HG02798 (cell line): ENCODE measurements at regions not wholly inside any gene's neighbourhood (a gene's known extent, or its start where the extent isn't known, plus 50 kb on each side); places are given as distances from the start of the nearest gene placed in this dataset.
"Not testable (repeated sequence)": the region's sequence is repeated elsewhere in the genome, so short reads cannot be mapped to it uniquely, and the experiment has no call there.

Source experiments
- ATAC-seq: cut with Tn5 transposase; IDR thresholded peaks from one replicate; pipeline ENCODE4 v1.9.1; 2021; ENCODE audit warnings: mild to moderate bottlenecking; ENCODE audit not compliant: unreplicated experiment, poor library complexity

DNA sequence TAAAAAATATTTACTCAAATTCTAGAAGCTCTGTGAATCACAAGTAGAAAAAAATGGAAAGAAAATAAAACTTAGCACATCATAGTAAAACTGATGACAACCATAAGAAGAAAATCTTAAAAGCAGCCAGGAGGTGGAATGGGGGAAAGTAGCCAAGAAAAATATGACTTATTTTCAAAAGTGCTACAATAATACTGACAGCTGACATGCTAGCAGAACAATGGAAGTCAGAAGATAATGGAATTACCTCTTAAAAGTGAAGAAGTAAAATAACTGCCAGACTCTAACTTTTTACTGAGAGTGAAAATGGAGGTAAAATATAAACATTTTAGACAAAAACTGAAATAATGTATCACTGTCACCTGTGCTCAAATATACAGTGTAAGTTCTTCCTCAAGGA lies 532.2 kb upstream of the SGCD start:
- ATAC-seq = no peak

DNA sequence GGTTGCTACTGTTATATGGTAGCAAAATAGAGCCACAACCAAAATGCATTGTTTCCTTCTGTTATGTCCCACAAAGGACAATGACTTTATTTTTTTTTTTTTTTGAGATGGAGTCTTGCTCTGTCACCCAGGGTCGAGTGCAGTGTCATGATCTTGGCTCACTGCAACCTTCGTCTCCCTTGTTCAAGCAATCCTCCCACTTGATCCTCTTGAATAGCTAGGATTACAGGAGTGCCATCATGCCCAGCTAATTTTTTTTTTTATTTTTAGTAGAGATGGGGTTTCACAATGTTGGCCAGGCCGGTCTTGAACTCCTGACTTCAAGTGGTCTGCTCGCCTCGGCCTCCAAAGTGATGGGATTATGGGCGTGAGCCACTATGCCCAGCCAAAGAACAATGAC lies 527.7 kb upstream of the SGCD start:
- no peak for ATAC-seq

DNA sequence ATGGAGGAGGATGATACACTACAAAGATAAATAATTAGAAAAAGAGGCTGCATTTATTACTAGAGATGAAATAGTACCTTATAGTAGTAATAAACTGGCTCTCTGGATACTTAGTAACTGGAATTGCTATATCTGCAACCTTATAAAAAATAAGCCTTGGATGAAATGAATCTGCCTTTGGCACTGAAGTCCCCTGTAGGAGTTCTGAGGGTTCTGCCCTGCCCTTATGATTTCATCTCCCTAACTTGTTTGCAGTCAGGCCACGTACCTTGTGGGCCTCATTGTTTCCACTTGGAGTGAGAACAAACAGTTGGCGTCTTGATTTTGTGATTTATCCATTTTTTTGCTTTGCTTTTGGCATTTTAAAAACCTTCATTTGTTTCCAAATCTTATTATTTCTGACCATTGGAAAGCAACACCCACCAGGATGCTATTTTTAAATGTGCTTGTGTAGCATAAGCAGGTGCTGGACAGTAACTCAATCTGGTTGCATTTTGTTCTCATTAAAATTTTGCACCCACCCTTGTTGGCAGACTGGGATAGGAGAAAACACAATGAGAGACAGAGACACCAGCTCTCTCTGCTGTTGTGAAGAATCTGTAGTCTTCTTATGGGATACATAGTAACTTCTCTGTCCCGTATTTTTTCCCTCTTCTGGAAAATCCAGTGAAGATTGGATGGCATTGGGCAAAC lies 518.9 kb upstream of the SGCD start:
- ATAC-seq = no peak

DNA sequence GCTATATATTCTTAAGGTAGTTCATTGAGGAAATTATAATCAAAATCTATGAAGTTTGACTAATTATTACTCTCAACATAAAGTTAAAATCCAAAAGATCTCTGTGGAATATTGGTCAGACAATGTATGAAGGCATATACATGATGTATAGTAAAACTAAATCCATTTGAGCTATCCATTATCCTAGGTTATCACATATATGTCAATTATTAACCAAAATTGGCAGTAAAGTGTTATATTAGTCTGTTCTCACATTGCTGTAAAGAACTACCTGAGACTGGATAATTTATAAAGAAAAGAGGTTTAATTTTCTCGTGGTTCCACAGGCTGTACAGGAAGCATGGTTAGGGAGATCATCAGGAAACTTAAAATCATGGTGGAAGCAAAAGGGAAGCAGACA lies 511.7 kb upstream of the SGCD start:
- ATAC-seq = no peak

DNA sequence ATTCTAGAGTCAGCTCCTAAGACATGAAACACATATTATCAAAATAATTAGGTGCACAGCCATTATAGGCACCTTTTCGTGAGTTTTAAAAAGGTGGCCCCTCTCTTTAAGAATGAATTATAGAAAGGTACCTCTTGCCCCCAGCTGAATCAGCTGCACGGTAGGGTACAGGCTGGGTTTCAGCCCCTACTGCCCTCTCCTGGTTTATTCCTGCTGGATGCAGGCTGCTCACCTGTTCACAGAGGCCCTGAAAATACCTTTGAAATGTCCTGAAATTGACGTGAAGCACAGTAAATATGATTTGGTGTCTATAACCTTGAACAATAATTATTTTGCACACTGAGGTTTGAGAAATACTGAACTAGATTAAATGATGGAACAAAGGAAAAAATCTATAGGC lies 504.8 kb upstream of the SGCD start:
- no peak for ATAC-seq

DNA sequence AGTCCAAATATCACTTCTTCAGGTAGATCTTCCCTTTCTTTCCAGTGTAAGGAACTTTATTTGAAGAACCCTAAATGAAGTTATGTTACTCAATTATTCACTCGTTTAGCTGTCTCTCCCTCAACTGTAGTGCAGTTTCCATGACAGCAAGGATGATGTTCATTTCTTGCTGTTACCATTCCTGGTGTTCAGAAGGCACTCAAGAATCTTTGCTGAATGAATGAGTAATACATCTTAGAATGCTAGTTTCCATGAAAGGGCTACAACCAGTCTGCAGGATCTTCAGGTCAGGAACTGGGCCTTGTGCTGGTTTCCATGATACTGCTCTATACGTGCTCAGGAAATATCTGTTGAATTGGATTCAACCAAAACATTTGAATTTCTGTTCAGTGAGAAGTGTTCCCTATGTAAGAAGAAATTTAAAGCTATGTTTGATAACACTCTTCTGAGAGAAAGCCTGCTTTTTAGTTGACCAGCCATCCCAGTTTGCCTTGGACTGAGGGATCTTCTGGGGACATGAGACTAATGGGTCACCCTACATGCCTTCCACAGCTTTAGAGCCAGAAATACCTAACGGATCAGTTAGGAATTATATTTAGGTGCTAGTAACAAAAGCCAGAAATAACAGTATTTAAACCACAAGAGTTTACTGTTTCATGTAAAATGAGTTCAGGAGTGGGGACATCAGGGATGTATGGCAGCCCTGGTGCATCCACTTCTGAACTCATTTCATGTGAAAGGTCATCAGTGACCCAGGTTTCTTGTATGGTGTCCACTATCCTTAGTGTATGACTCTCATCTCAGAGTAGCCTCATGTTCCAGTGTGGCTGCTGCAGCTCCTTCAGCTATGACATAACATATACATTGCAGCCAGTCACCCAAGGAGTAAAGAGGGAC lies 500.1 kb upstream of the SGCD start:
- ATAC-seq = no peak

DNA sequence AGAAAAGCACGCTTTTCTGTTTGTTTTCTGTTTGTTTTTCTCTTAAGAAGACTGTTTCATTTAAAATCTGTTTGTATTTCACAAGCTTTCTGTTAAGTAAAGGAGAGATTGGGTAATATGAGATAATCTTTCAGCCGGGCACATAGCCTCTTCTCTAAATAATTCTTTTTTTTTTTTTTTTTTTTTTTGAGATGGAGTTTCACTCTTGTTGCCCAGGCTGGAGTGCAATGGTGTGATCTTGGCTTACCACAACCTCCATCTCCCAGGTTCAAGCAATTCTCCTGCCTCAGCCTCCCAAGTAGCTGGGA lies 499.5 kb upstream of the SGCD start:
- not testable (repeated sequence) for ATAC-seq

DNA sequence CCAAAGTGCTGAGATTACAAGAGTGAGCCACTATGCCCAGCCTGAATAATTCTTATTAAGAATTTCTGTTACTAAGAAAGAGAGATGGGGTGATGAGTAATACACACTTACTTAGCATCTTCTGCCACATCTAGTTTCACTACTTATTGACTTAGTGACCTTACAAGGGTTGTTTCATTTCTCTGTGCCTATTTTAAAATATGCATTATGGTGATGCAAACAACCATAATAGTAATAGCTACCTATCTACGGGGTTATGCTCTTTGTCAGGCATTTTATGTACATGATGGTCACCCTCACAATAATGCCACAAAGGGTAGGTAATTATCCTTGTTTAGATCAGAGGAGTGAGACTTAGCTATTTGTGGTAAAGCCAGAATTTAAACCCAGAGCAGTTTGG lies 499.0 kb upstream of the SGCD start:
- ATAC-seq = peak; percentile 88

DNA sequence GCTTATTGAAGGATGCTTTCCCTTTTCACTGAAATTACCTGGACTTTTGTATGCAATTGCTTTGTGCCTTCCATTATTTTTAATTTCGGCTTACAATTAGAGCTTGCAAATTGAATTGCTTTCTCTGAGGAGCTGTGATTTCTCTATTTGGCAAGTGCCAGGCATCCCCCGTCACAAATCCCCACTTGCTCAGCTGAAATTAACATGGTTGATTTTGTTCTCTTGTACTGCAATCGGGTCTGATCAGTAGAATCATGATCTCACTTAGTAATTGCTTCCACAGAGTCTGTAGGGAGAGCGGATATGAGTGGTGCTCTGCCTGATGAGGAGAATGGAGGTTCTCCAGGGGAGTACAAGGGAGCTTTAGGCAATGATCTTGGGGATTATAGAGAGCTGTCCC lies 495.5 kb upstream of the SGCD start:
- no peak for ATAC-seq

DNA sequence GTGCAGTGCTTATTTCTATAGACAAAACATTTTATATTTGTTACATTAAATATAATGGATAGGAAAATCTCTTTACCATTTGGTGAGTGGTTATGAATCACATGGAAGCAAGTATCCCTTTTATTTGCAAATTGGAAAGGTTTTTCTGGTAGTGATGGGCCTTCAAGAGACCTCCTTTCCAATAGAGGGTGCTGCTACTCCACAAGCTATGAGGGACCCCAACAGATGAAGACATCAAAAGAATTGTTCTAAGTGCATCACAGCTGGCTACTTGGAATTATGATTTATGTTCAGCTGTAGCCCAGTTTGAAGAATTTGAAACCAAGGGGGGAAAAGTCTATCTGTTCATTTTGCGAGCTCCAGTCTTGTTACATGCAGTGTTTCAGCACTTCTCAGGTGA lies 493.7 kb upstream of the SGCD start:
- no peak for ATAC-seq

DNA sequence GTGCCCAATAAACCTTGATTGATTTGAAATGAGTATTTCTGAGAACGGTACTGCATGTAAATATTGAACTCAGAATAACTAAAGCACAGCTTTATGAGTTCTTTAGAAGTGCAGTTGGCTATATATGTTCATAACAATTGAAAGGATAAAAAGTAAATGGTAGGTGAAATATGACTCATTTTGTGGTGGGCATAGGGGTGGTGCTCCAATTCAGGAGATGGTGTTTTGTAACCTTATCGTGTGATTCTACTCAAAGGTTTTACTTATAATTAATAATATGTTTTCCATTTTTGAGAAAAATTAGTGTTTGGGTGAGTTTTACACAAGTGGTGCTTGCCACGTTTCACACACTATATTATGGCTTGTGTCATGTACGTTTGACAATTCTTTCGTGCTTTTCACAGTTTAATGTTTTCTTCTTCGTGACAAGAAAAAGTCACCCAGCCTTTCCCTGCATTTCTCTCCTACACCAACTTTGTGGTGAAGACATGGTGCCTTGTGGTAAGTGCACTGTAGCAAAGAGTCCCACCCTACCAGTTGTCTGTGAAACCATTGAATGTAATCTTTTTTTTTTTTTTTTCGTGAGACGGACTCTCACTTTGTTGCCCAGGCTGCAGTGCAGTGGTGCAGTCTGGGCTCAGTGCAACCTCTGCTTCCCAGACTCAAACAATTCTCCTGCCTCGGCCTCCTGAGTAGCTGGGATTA lies 492.5 kb upstream of the SGCD start:
- ATAC-seq = no peak

DNA sequence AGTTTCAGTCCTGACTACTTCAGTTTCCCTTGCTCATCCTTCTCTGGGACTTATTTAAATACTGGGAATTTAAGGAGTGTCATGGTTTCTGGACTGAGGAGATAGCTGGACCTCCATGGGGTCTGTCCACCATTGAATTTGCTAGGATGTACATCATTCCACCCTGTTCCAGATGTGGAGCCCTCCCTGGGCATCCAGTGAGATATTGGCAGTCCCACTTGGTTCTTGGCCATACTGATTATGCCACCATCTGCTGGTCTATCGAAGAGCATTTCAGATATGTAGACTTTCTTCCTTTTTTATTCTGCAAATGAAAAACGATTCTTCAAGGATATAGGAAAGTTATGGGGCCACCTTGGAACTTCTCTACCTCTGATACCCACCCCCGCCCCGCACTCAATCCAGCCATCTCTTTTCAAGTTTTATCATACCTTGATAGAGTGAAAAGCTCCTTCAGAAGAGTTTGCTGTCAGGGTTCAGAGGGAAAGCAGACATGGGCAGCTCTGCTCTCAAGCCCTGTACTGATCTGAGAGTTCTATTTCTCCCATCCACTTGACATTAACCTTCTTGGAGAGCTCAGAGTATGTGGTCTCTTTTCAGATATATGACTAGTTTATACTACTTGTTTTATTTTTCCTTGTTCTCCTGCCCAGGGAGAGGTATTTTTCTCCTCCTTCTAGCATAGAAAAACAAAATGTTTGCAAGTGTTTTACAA lies 490.7 kb upstream of the SGCD start:
- no peak for ATAC-seq

DNA sequence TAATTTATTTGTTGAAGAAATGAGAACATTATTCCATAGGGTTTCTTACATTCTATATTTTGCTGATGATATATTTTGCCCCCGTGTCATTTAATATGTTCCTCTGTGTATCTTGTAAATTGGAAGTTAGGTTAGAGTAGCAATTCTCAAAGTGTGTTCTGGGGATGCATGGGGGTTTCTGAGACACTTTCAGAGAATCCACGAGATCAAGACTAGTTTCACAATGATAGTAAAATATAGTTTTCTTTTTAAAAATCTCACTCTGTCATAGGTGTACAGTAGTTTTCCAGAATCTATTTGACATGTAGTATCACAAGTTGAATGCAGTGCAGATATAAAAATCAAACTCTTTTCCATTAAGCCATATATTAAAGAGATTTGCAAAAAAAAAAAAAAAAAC lies 488.6 kb upstream of the SGCD start:
- ATAC-seq = no peak

DNA sequence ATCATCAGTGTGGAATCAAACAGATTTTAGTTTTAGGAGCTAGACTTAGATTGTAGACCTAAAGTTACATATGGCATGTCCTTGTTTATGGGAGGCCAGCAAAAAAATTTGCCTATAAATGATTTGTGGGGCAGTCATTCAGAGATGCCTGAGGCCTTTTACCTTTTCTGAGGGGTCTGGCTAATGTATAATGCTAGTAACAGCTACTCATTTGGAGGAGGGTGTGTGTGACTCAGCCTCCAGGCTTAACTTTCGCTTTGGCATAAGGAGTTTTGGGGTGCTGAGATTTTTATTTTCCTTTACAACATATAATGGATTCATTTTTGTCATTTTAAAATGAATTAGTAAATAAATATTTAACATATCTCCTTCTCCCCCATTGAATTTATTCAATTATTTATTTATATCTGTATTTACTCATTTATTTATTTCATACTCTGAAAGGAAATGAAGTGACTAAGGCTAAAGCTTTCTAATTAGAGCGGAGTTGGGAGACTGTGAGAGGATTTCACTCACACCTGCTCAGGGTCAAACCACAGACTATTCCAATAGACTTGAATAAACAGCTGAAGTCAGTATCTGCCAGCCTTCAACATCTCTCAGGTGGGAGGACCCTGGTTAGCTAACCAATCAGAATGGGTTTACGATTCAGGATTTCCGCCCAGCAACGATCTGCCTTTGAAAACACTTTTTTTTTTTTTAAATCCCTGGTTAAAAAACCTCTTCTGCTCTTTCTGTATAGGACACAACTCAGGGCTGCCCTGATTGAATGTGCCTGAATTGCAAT lies 487.5 kb upstream of the SGCD start:
- no peak for ATAC-seq

DNA sequence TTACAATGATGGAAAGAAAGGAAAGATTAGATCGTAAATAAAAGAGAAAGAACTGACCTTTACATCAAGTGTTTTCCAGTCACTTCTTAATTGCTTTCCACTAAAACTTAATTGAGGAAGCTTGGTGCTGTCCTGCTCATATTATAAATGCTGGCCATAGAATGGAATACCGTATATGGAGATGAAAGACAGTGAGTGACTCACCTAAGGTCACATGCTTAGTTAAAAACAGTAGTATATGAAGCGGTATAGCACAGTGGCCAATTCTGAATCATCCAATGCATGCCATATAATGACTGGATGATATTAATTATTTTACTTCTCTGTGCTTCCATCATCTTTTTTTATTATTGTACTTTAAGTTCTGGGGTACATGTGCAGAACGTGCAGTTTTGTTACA lies 482.4 kb upstream of the SGCD start:
- no peak for ATAC-seq

DNA sequence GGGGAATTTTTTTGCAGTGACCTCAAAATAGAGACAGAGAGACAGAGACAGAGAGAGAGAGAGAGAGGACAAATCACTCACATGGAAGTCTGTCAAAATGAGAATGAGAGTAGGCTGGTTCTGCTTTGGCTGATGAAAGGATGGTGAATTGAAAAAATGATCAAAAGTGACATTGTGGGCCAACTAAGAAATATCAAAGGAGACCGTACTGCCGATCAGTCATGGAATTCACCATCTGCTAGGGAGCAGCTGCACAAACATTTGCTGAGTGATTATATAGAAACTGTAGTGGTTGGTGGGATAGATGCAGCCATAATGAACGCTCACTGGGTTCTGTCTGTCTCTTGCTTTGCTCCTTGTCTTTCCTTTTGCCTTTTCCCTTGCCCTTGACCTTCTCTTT lies 476.6 kb upstream of the SGCD start:
- ATAC-seq = no peak

DNA sequence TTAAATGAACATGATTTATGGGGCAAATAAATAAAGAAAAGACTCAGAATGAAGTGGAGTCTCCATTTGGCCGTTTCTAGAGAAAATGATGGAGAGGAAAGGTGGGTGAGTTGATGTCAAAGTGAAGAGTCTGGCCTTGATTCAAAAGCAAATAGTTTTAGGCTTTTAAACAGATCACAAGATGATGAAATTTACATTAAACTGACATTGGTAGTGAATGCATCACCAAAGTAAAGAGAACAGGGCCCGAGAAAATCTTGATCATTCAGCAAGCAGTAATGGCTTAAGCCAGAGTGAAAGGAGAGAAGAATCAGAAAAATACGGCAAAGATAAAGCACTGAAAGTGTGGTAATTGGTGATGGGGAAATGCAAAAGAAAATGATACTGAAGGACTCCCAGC lies 460.0 kb upstream of the SGCD start:
- ATAC-seq = no peak

DNA sequence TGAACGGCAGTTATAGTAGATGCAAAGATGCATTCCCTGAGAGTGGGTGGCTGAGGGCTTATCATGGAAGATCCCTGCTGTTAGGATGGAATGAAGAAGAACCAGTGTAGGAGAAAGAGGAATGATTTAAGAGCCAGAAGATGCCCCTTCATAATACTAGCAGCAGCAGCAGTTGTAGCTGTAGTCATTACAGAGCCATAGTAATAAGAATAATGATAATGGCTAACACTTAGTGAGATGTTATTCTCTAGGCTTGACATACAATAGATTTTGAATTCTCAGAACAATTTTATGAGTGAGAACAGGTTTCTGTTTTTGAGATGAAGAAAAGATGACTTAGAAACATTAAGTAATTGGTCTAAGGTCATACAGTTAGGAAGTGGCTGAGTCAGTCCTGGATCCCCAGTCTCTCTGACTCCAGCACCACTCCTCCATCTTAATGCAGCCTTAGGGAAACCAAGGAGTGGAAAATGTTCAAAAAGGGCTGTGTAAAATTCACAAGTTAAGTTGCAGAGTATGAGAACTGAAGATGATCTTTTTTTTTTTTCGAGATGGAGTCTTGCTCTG lies 459.4 kb upstream of the SGCD start:
- ATAC-seq = no peak

DNA sequence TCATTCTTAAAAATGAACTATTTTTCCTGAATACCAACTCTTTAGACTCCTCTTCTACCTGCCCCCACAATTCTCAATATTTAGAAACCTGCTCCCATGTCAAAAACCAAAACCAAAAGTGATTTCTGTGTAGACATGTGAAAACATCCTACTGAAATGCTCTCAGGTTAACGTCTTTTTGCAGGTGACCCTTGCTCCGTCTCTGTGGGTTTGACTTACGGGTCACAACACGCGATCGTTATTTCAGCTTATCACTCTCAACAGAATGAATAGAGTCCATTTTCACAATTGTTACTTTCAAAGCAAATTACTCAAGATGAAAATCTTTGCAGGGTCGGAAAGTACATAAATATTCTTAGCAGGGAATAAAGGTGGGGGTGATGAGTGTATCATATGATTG lies 456.3 kb upstream of the SGCD start:
- no peak for ATAC-seq

DNA sequence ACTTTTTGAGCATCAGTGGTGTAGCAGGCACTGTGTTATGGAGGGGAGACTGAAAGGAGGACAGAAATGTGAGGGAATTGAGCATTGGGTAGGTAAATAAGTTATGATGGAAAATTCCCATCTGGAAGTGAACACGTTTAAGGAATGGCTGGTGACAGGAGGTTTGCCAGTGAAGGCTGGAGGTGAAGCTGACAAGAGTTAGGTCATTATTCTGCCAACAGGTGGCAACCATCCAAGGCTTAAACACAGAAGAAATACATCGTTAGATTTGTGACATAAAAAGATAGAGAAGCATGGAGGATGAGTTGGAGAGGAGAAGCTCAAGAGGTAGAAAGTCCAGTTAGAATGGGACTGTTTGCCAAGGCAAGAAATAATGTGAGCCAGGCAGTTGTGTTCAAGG lies 455.3 kb upstream of the SGCD start:
- no peak for ATAC-seq
